ENCODE measurements at regions not wholly inside any gene's neighbourhood (a gene's known extent, or its start where the extent isn't known, plus 50 kb on each side); places are given as distances from the start of the nearest gene placed in this dataset.

DNA sequence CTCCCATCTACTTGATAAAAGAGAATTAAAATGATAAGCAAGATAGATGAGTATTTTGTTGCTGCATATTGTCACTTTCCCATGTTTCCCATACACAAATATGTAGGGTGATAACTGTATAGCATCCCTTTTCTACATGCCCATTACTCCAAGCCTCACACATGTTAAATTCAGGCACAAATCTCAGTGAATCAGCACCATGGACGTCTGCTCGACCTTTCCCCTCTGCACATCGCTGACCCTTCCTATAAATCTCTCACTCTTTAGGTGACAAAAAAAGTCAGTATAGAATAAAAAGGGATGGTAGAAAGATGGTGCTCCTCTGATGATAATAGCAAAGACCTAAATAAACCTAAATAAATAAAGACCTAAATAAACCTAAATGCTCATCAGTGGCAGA, 1097.7 kb upstream of the C9orf72 start:
- Histone ChIP-seq H3K27me3 (ENCODE audit: control insufficient read depth, insufficient read depth, low read length) (no peaks in the 10 kb centered on the region), H3K27ac (ENCODE audit: low read length) (no peak overlapping the region), H3K4me1 (ENCODE audit: control insufficient read depth, insufficient read depth, low read length) (no peaks in the 10 kb centered on the region), H3K4me3 (ENCODE audit: low read depth in 2 of 2, low read length in 2 of 2) (no peak overlapping the region), H3K36me3 (ENCODE audit: control insufficient read depth, insufficient read depth, low read length) (no peaks in the 10 kb centered on the region), H3K9me3 (ENCODE audit: control insufficient read depth, insufficient read depth, low read depth, low read length) (no peaks in the 10 kb centered on the region)
- ChIA-PET CTCF (no interaction called here), POLR2A (no interaction called here)
- ATAC-seq (no peak), DNase-seq (ENCODE audit: low read depth, low spot score) (no peak)
- no TSS peak for BruUV-seq (replicated peaks)
- intact Hi-C loops (cut with micrococcal nuclease; ENCODE audit: unreplicated experiment) (no loop called here), in situ Hi-C loops (cut with HindIII; ENCODE audit: low pct_unique_long_range_greater_than_20kb, low sequenced_read_pairs) (no loop called here)
- TF ChIP-seq TCF7L2 (IDR thresholded peaks at IDR 0.05; ENCODE audit: low read depth, low read length) (no peak), REST (IDR thresholded peaks at IDR 0.05; ENCODE audit: insufficient read depth in 1 of 2, low read depth in 2 of 2, low read length in 1 of 2) (no peak), SIN3A (IDR thresholded peaks at IDR 0.05; ENCODE audit: borderline replicate concordance, insufficient read depth, low read depth, low read length) (no peak), CTCF (IDR thresholded peaks at IDR 0.05) (no peak), POLR2AphosphoS5 (IDR thresholded peaks at IDR 0.05; ENCODE audit: low read depth, low read length) (no peak)

- TF ChIP-seq SIN3A (IDR thresholded peaks at IDR 0.05; ENCODE audit: borderline replicate concordance, insufficient read depth, low read depth, low read length) (no peak), REST (IDR thresholded peaks at IDR 0.05; ENCODE audit: insufficient read depth in 1 of 2, low read depth in 2 of 2, low read length in 1 of 2) (no peak), TCF7L2 (IDR thresholded peaks at IDR 0.05; ENCODE audit: low read depth, low read length) (no peak), CTCF (IDR thresholded peaks at IDR 0.05) (no peak), POLR2AphosphoS5 (IDR thresholded peaks at IDR 0.05; ENCODE audit: low read depth, low read length) (no peak)
- ChIA-PET POLR2A (interaction anchor here (0.7 kb wide), 1 partner anchor 1019 kb away, joined by 6 read pairs; no protein-coding TSS in a partner anchor), CTCF (no interaction called here)
- Histone ChIP-seq H3K36me3 (ENCODE audit: control insufficient read depth, insufficient read depth, low read length) (no peaks in the 10 kb centered on the region), H3K4me1 (ENCODE audit: control insufficient read depth, insufficient read depth, low read length) (no peaks in the 10 kb centered on the region), H3K27ac (ENCODE audit: low read length) (no peak overlapping the region), H3K4me3 (ENCODE audit: low read depth in 2 of 2, low read length in 2 of 2) (no peak overlapping the region), H3K9me3 (ENCODE audit: control insufficient read depth, insufficient read depth, low read depth, low read length) (no peaks in the 10 kb centered on the region), H3K27me3 (ENCODE audit: control insufficient read depth, insufficient read depth, low read length) (no peaks in the 10 kb centered on the region)
- in situ Hi-C loops (cut with HindIII; ENCODE audit: low pct_unique_long_range_greater_than_20kb, low sequenced_read_pairs), result no loop called here
- ATAC-seq, result no peak
- DNase-seq (ENCODE audit: low read depth, low spot score), result no peak
- no TSS peak for BruUV-seq (replicated peaks)
- intact Hi-C loops (cut with micrococcal nuclease; ENCODE audit: unreplicated experiment), result no loop called here
Observed at GRCh38 chr9:28678097-28678496, 1104.8 kb upstream of the C9orf72 start.
